Nephron progenitor cell (in vitro differentiated cells): ENCODE measurements at regions not wholly inside any gene's neighbourhood (a gene's known extent, or its start where the extent isn't known, plus 50 kb on each side); places are given as distances from the start of the nearest gene placed in this dataset.

Experiments used
- DNase-seq: peaks from one replicate; pipeline ENCODE4 v3.0.0; 2021
- H3K27ac Mint-ChIP-seq: 2 replicates; pipeline ENCODE4 v1.8.0; 2021; ENCODE audit warnings: mild to moderate bottlenecking, moderate library complexity, mixed read lengths
- H3K27me3 Mint-ChIP-seq: 2 replicates; pipeline ENCODE4 v1.8.0; 2021; ENCODE audit warnings: mild to moderate bottlenecking, low read depth, mixed read lengths; ENCODE audit not compliant: poor library complexity
- H3K36me3 Mint-ChIP-seq: 2 replicates; pipeline ENCODE4 v1.8.0; 2021; ENCODE audit warnings: low read depth, mixed read lengths
- H3K4me1 Mint-ChIP-seq: 2 replicates; pipeline ENCODE4 v1.8.0; 2021; ENCODE audit warnings: mixed read lengths
- H3K4me3 Mint-ChIP-seq: 2 replicates; pipeline ENCODE4 v1.8.0; 2021; ENCODE audit warnings: mild to moderate bottlenecking, moderate library complexity, mixed read lengths
- H3K9me3 Mint-ChIP-seq: 2 replicates; pipeline ENCODE4 v1.8.0; 2021; ENCODE audit warnings: mild to moderate bottlenecking, moderate library complexity, mixed read lengths
- CTCF ChIP-seq: fragments of 200-600 bp; sonication (generic); IDR thresholded peaks from 2 replicates; pipeline ENCODE4 v1.5.0; 2021; ENCODE audit warnings: antibody characterized with exemption

GRCh38 chr7:17083392-17084165 lies 201.8 kb upstream of the AGR3 start:
- no peak for TF ChIP-seq CTCF
- DNase-seq: no peak
- Mint-ChIP-seq H3K36me3 (no peaks in the 10 kb centered on the region), H3K4me1 (no peaks in the 10 kb centered on the region), H3K4me3 (no peak overlapping the region), H3K27ac (no peak overlapping the region), H3K27me3 (no peaks in the 10 kb centered on the region), H3K9me3 (no peaks in the 10 kb centered on the region)

- TF ChIP-seq CTCF: no peak
- no peaks in the 10 kb centered on the region for H3K9me3 Mint-ChIP-seq
- no peak overlapping the region for H3K4me3 Mint-ChIP-seq
- no peaks in the 10 kb centered on the region for H3K36me3 Mint-ChIP-seq
- DNase-seq: no peak
- no peak overlapping the region for H3K27ac Mint-ChIP-seq
- no peaks in the 10 kb centered on the region for H3K4me1 Mint-ChIP-seq
- no peaks in the 10 kb centered on the region for H3K27me3 Mint-ChIP-seq
Observed at GRCh38 chr7:17084166-17084475, 202.3 kb upstream of the AGR3 start.

GRCh38 chr7:17085186-17085585 lies 203.4 kb upstream of the AGR3 start:
- Mint-ChIP-seq H3K4me3 (no peak overlapping the region), H3K4me1 (no peaks in the 10 kb centered on the region), H3K27ac (no peak overlapping the region), H3K27me3 (no peaks in the 10 kb centered on the region), H3K36me3 (no peaks in the 10 kb centered on the region), H3K9me3 (no peaks in the 10 kb centered on the region)
- TF ChIP-seq CTCF: no peak
- no peak for DNase-seq

GRCh38 chr7:17086403-17086802 lies 204.6 kb upstream of the AGR3 start:
- no peak overlapping the region for H3K4me3 Mint-ChIP-seq
- DNase-seq: no peak
- TF ChIP-seq CTCF: no peak
- H3K9me3 Mint-ChIP-seq: no peaks in the 10 kb centered on the region
- no peak overlapping the region for H3K27ac Mint-ChIP-seq
- no peaks in the 10 kb centered on the region for H3K36me3 Mint-ChIP-seq
- H3K27me3 Mint-ChIP-seq: no peaks in the 10 kb centered on the region
- no peaks in the 10 kb centered on the region for H3K4me1 Mint-ChIP-seq

GRCh38 chr7:17090751-17091150 lies 207.7 kb upstream of the AHR start:
- no peaks in the 10 kb centered on the region for H3K9me3 Mint-ChIP-seq
- H3K4me1 Mint-ChIP-seq: no peaks in the 10 kb centered on the region
- H3K27ac Mint-ChIP-seq: no peak overlapping the region
- H3K4me3 Mint-ChIP-seq: no peak overlapping the region
- no peaks in the 10 kb centered on the region for H3K36me3 Mint-ChIP-seq
- H3K27me3 Mint-ChIP-seq: no peaks in the 10 kb centered on the region
- DNase-seq: no peak
- no peak for TF ChIP-seq CTCF

- no peaks in the 10 kb centered on the region for H3K36me3 Mint-ChIP-seq
- TF ChIP-seq CTCF: no peak
- H3K4me3 Mint-ChIP-seq: no peak overlapping the region
- peaks cover 2% of the 10 kb centered on the region for H3K27me3 Mint-ChIP-seq
- no peaks in the 10 kb centered on the region for H3K9me3 Mint-ChIP-seq
- no peak for DNase-seq
- peaks cover 6% of the 10 kb centered on the region for H3K4me1 Mint-ChIP-seq
- no peak overlapping the region for H3K27ac Mint-ChIP-seq
Observed at GRCh38 chr7:17093461-17093860, 205.0 kb upstream of the AHR start.
